Parathyroid adenoma (tissue), 2 donors: ENCODE measurements at regions not wholly inside any gene's neighbourhood (a gene's known extent, or its start where the extent isn't known, plus 50 kb on each side); places are given as distances from the start of the nearest gene placed in this dataset.

ENCODE experiments used
- H2AFZ ChIP-seq: fragments of 300-600 bp; sonication (generic); one replicate; pipeline ENCODE4 v1.7.0; 2017; ENCODE audit warnings: antibody characterized with exemption, mild to moderate bottlenecking
- H3K27ac ChIP-seq: fragments of 300-600 bp; sonication (generic); one replicate; pipeline ENCODE4 v1.7.0; 2017
- H3K27me3 ChIP-seq: fragments of 300-600 bp; sonication (generic); one replicate; pipeline ENCODE4 v1.7.0; 2017; ENCODE audit warnings: low read length; ENCODE audit not compliant: control insufficient read depth, insufficient read depth
- H3K36me3 ChIP-seq: fragments of 300-600 bp; sonication (generic); one replicate; pipeline ENCODE4 v1.7.0; 2017; ENCODE audit warnings: low read length; ENCODE audit not compliant: control insufficient read depth, insufficient read depth
- H3K4me1 ChIP-seq: fragments of 300-600 bp; sonication (generic); one replicate; pipeline ENCODE4 v1.7.0; 2017; ENCODE audit warnings: control low read depth
- H3K4me2 ChIP-seq: fragments of 300-600 bp; sonication (generic); one replicate; pipeline ENCODE4 v1.7.0; 2017; ENCODE audit warnings: low read length
- H3K4me3 ChIP-seq: fragments of 300-600 bp; sonication (generic); one replicate; pipeline ENCODE4 v1.7.0; 2017; ENCODE audit warnings: low read depth, low read length
- H3K79me2 ChIP-seq: fragments of 300-600 bp; sonication (generic); one replicate; pipeline ENCODE4 v1.7.0; 2017; ENCODE audit warnings: control low read depth
- H3K9ac ChIP-seq: fragments of 300-600 bp; sonication (generic); one replicate; pipeline ENCODE4 v1.7.0; 2017; ENCODE audit warnings: mild to moderate bottlenecking
- H3K9me3 ChIP-seq: fragments of 300-600 bp; sonication (generic); one replicate; pipeline ENCODE4 v1.7.0; 2017; ENCODE audit warnings: low read length; ENCODE audit not compliant: control insufficient read depth
- TF ChIP-seq, protein P1 (sequence below): fragments of 300-600 bp; sonication (generic); IDR thresholded peaks from one replicate; pipeline ENCODE4 v1.7.0; 2017; ENCODE audit warnings: antibody characterized with exemption, mild to moderate bottlenecking
- donor health status: primary hyperparathyroidism.

GRCh38 chr2:220673151-220673874, 898.8 kb downstream of the EPHA4 start:
- TF ChIP-seq, protein P1, sequence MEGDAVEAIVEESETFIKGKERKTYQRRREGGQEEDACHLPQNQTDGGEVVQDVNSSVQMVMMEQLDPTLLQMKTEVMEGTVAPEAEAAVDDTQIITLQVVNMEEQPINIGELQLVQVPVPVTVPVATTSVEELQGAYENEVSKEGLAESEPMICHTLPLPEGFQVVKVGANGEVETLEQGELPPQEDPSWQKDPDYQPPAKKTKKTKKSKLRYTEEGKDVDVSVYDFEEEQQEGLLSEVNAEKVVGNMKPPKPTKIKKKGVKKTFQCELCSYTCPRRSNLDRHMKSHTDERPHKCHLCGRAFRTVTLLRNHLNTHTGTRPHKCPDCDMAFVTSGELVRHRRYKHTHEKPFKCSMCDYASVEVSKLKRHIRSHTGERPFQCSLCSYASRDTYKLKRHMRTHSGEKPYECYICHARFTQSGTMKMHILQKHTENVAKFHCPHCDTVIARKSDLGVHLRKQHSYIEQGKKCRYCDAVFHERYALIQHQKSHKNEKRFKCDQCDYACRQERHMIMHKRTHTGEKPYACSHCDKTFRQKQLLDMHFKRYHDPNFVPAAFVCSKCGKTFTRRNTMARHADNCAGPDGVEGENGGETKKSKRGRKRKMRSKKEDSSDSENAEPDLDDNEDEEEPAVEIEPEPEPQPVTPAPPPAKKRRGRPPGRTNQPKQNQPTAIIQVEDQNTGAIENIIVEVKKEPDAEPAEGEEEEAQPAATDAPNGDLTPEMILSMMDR: no peak
- Histone ChIP-seq H3K9me3 (no peaks in the 10 kb centered on the region), H3K4me1 (no peaks in the 10 kb centered on the region), H3K4me2 (no peak overlapping the region), H3K36me3 (no peaks in the 10 kb centered on the region), H3K4me3 (no peak overlapping the region), H3K27ac (no peak overlapping the region), H3K79me2 (no peaks in the 10 kb centered on the region), H2AFZ (no peak overlapping the region), H3K9ac (no peak overlapping the region), H3K27me3 (no peaks in the 10 kb centered on the region)

DNA sequence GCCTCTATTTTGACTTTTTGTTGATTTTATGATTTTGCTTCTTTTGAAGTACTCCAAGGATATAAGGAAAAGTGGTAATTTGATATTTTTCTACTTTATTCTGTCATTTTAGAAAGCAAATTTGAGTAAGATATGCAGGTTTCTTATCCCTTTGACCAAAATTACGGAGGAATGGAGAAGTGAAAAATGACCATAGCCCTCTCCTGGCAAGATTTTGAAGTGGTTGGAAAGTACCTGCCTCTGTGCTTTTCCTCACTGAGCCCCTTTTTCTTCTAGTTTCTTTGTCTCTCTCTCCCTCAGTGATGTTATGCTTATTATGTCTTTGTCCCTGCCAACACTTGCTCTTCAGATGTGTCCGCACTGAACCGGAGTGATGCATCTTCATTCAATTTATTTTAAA, 898.1 kb downstream of the EPHA4 start:
- H2AFZ ChIP-seq: no peak overlapping the region
- H3K4me2 ChIP-seq: no peak overlapping the region
- no peaks in the 10 kb centered on the region for H3K27me3 ChIP-seq
- H3K9me3 ChIP-seq: no peaks in the 10 kb centered on the region
- no peaks in the 10 kb centered on the region for H3K79me2 ChIP-seq
- H3K4me3 ChIP-seq: no peak overlapping the region
- TF ChIP-seq, protein P1: no peak
- H3K36me3 ChIP-seq: no peaks in the 10 kb centered on the region
- no peak overlapping the region for H3K27ac ChIP-seq
- H3K9ac ChIP-seq: no peak overlapping the region
- no peaks in the 10 kb centered on the region for H3K4me1 ChIP-seq

- Histone ChIP-seq H3K36me3 (no peaks in the 10 kb centered on the region), H3K4me3 (no peak overlapping the region), H3K27me3 (no peaks in the 10 kb centered on the region), H2AFZ (no peak overlapping the region), H3K79me2 (no peaks in the 10 kb centered on the region), H3K9ac (no peak overlapping the region), H3K27ac (no peak overlapping the region), H3K4me2 (no peak overlapping the region), H3K4me1 (no peaks in the 10 kb centered on the region), H3K9me3 (no peaks in the 10 kb centered on the region)
- TF ChIP-seq, protein P1: no peak
Observed at GRCh38 chr2:220676695-220677094, 895.4 kb downstream of the EPHA4 start.

DNA sequence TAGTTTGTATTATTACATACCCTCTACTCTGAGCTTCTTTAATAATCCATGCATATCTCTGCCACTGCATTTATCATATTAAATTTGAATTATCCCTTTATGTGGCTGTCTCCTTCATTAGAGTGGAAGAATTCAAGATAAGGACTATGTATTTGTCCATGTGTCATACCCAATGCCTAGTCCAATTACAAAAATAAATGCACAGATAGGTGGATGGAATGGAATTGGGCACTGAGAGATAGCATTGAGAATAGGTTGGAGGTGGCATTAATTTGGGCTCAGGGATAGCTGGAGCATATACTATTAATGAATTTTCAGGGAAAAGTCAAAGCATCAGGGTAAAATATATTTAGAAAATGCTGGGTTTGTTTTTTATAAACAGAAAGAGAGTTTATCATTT, 893.2 kb downstream of the EPHA4 start:
- Histone ChIP-seq H3K4me2 (no peak overlapping the region), H3K4me1 (no peaks in the 10 kb centered on the region), H3K4me3 (no peak overlapping the region), H3K36me3 (no peaks in the 10 kb centered on the region), H3K27ac (no peak overlapping the region), H3K27me3 (no peaks in the 10 kb centered on the region), H2AFZ (no peak overlapping the region), H3K9me3 (no peaks in the 10 kb centered on the region), H3K79me2 (no peaks in the 10 kb centered on the region), H3K9ac (no peak overlapping the region)
- TF ChIP-seq, protein P1: no peak

GRCh38 chr2:220682616-220683015, 889.5 kb downstream of the EPHA4 start:
- Histone ChIP-seq H3K36me3 (no peaks in the 10 kb centered on the region), H2AFZ (no peak overlapping the region), H3K4me2 (no peak overlapping the region), H3K4me3 (no peak overlapping the region), H3K9me3 (no peaks in the 10 kb centered on the region), H3K4me1 (no peaks in the 10 kb centered on the region), H3K79me2 (no peaks in the 10 kb centered on the region), H3K9ac (no peak overlapping the region), H3K27me3 (no peaks in the 10 kb centered on the region), H3K27ac (no peak overlapping the region)
- TF ChIP-seq, protein P1: no peak
